ENCODE measurements at regions not wholly inside any gene's neighbourhood (a gene's known extent, or its start where the extent isn't known, plus 50 kb on each side); places are given as distances from the start of the nearest gene placed in this dataset.

GRCh38 chr14:98926146-98926545, 345.9 kb downstream of the BCL11B start:
- Histone ChIP-seq H3K79me2 (no peaks in the 10 kb centered on the region), H3K27me3 (ENCODE audit: control insufficient read depth, insufficient read depth, low read length) (no peaks in the 10 kb centered on the region), H3K36me3 (ENCODE audit: control insufficient read depth, insufficient read depth, low read length) (no peaks in the 10 kb centered on the region), H3K4me3 (ENCODE audit: low read depth, low read length) (no peak overlapping the region), H3K27ac (no peak overlapping the region), H2AFZ (no peak overlapping the region), H3K9ac (no peak overlapping the region), H3K9me3 (ENCODE audit: control insufficient read depth, low read length) (no peaks in the 10 kb centered on the region), H3K4me2 (ENCODE audit: low read length) (no peak overlapping the region), H3K4me1 (no peaks in the 10 kb centered on the region)
- TF ChIP-seq CTCF (IDR thresholded peaks at IDR 0.05): no peak

GRCh38 chr14:98926801-98927200, 345.2 kb downstream of the BCL11B start:
- no peak for TF ChIP-seq CTCF (IDR thresholded peaks at IDR 0.05)
- Histone ChIP-seq H2AFZ (no peak overlapping the region), H3K4me2 (ENCODE audit: low read length) (no peak overlapping the region), H3K79me2 (no peaks in the 10 kb centered on the region), H3K27me3 (ENCODE audit: control insufficient read depth, insufficient read depth, low read length) (no peaks in the 10 kb centered on the region), H3K9me3 (ENCODE audit: control insufficient read depth, low read length) (no peaks in the 10 kb centered on the region), H3K4me3 (ENCODE audit: low read depth, low read length) (no peak overlapping the region), H3K4me1 (no peaks in the 10 kb centered on the region), H3K9ac (no peak overlapping the region), H3K27ac (no peak overlapping the region), H3K36me3 (ENCODE audit: control insufficient read depth, insufficient read depth, low read length) (no peaks in the 10 kb centered on the region)

- TF ChIP-seq CTCF (IDR thresholded peaks at IDR 0.05): no peak
- H3K27ac ChIP-seq: no peak overlapping the region
- no peak overlapping the region for H3K4me2 ChIP-seq (ENCODE audit: low read length)
- no peaks in the 10 kb centered on the region for H3K27me3 ChIP-seq (ENCODE audit: control insufficient read depth, insufficient read depth, low read length)
- no peaks in the 10 kb centered on the region for H3K79me2 ChIP-seq
- no peaks in the 10 kb centered on the region for H3K36me3 ChIP-seq (ENCODE audit: control insufficient read depth, insufficient read depth, low read length)
- no peaks in the 10 kb centered on the region for H3K4me1 ChIP-seq
- no peak overlapping the region for H2AFZ ChIP-seq
- H3K9me3 ChIP-seq (ENCODE audit: control insufficient read depth, low read length): no peaks in the 10 kb centered on the region
- no peak overlapping the region for H3K9ac ChIP-seq
- no peak overlapping the region for H3K4me3 ChIP-seq (ENCODE audit: low read depth, low read length)
These were observed 344.0 kb downstream of the BCL11B start for GRCh38 chr14:98927986-98928385.

GRCh38 chr14:98928418-98928817, 343.6 kb downstream of the BCL11B start:
- Histone ChIP-seq H3K4me1 (no peaks in the 10 kb centered on the region), H3K9ac (no peak overlapping the region), H3K27ac (no peak overlapping the region), H2AFZ (no peak overlapping the region), H3K4me2 (ENCODE audit: low read length) (no peak overlapping the region), H3K27me3 (ENCODE audit: control insufficient read depth, insufficient read depth, low read length) (no peaks in the 10 kb centered on the region), H3K79me2 (no peaks in the 10 kb centered on the region), H3K4me3 (ENCODE audit: low read depth, low read length) (no peak overlapping the region), H3K36me3 (ENCODE audit: control insufficient read depth, insufficient read depth, low read length) (no peaks in the 10 kb centered on the region), H3K9me3 (ENCODE audit: control insufficient read depth, low read length) (no peaks in the 10 kb centered on the region)
- no peak for TF ChIP-seq CTCF (IDR thresholded peaks at IDR 0.05)

GRCh38 chr14:98931126-98931525, 340.9 kb downstream of the BCL11B start:
- Histone ChIP-seq H3K79me2 (no peaks in the 10 kb centered on the region), H3K36me3 (ENCODE audit: control insufficient read depth, insufficient read depth, low read length) (no peaks in the 10 kb centered on the region), H3K4me3 (ENCODE audit: low read depth, low read length) (no peak overlapping the region), H3K9me3 (ENCODE audit: control insufficient read depth, low read length) (no peaks in the 10 kb centered on the region), H3K4me1 (no peaks in the 10 kb centered on the region), H3K27ac (no peak overlapping the region), H3K4me2 (ENCODE audit: low read length) (no peak overlapping the region), H2AFZ (no peak overlapping the region), H3K9ac (no peak overlapping the region), H3K27me3 (ENCODE audit: control insufficient read depth, insufficient read depth, low read length) (no peaks in the 10 kb centered on the region)
- TF ChIP-seq CTCF (IDR thresholded peaks at IDR 0.05): no peak
